Natural killer cell (primary cell): ENCODE measurements at regions not wholly inside any gene's neighbourhood (a gene's known extent, or its start where the extent isn't known, plus 50 kb on each side); places are given as distances from the start of the nearest gene placed in this dataset.

Source experiments
- ATAC-seq, 3 donors: fragments of 150-1000 bp in 2 of 3; fragments of 200-7000 bp in 1 of 3; cut with Tn5 transposase; 1 replicate in 1 of 3; 2 replicates in 2 of 3; pipeline ENCODE4 v1.10.0; 2021; ENCODE audit warnings: mild to moderate bottlenecking in 2 of 3, moderate library complexity in 2 of 3
- DNase-seq, 2 donors: peaks; one replicate each; pipeline versions ENCODE4 v3.0.0 to v3.0.0-alpha.2; 2013 to 2021; ENCODE audit warnings: mixed read lengths in 1 of 2
- H3K27ac ChIP-seq: one replicate; pipeline ENCODE4 v1.5.1; 2013; ENCODE audit warnings: mild to moderate bottlenecking, low read length
- H3K27me3 ChIP-seq: one replicate; pipeline ENCODE4 v1.6.1; 2013; ENCODE audit warnings: low read length; ENCODE audit not compliant: control insufficient read depth, insufficient read depth
- H3K36me3 ChIP-seq: one replicate; pipeline ENCODE4 v1.6.1; 2013; ENCODE audit warnings: low read length; ENCODE audit not compliant: control insufficient read depth, insufficient read depth
- H3K4me1 ChIP-seq: one replicate; pipeline ENCODE4 v1.6.1; 2013; ENCODE audit warnings: low read length; ENCODE audit not compliant: control insufficient read depth, insufficient read depth
- H3K4me3 ChIP-seq: one replicate; pipeline ENCODE4 v1.5.1; 2013; ENCODE audit warnings: low read length
- H3K9me3 ChIP-seq: one replicate; pipeline ENCODE4 v1.6.1; 2013; ENCODE audit warnings: low read length; ENCODE audit not compliant: control insufficient read depth, insufficient read depth
- H3K27ac Mint-ChIP-seq, 2 donors: one replicate each; pipeline ENCODE4 v1.8.0; 2022; ENCODE audit warnings: mild to moderate bottlenecking in 2 of 2, mixed read lengths in 2 of 2, moderate library complexity in 1 of 2
- H3K27me3 Mint-ChIP-seq, 2 donors: one replicate each; pipeline ENCODE4 v1.8.0; 2022; ENCODE audit warnings: low read depth in 2 of 2, mixed read lengths in 2 of 2
- H3K36me3 Mint-ChIP-seq: one replicate; pipeline ENCODE4 v1.8.0; 2022; ENCODE audit warnings: mixed read lengths
- H3K4me1 Mint-ChIP-seq, 2 donors: one replicate each; pipeline ENCODE4 v1.8.0; 2022; ENCODE audit warnings: mixed read lengths in 2 of 2
- H3K4me3 Mint-ChIP-seq: one replicate; pipeline ENCODE4 v1.8.0; 2022; ENCODE audit warnings: mild to moderate bottlenecking, moderate library complexity, mixed read lengths
- H3K9me3 Mint-ChIP-seq, 2 donors: one replicate each; pipeline ENCODE4 v1.8.0; 2022; ENCODE audit warnings: mixed read lengths in 2 of 2
- WGBS: methylation state at CpG from one replicate; pipeline ENCODE4 v1.1.7; 2013; ENCODE audit warnings: missing lambda C conversion rate; ENCODE audit not compliant: insufficient coverage; 5-methylcytosine and 5-hydroxymethylcytosine counted together
- intact Hi-C: fragments of 100-400 bp; cut with micrococcal nuclease; formaldehyde crosslinking; loops from one replicate; pipeline ENCODE4 v1.14.2; 2022
- TF ChIP-seq, protein P1 (sequence below): fragments of 200-600 bp; IDR thresholded peaks from one replicate; pipeline ENCODE4 v1.8.0; 2022; ENCODE audit warnings: antibody characterized with exemption

DNA sequence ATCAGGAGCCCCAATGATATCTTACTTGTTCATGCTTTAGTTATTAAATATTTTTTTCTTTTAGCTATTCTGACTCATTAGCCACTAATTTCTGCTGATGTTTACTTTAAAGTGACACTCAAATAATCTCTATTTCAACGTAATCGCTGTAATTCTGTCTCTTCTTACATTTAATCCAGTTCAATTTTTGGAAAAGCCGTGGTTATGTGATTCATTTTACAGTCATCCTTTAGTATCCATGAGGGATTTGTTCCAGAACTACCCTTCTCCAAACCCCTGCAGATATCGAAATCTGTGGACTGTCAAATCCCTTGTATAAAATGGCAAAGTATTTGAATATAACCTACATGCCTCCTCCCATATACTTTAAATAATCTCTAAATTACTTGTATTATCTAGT, 1103.4 kb downstream of the LRFN5 start:
- Histone ChIP-seq H3K27ac (no peak overlapping the region), H3K9me3 (no peaks in the 10 kb centered on the region), H3K4me1 (no peaks in the 10 kb centered on the region), H3K27me3 (no peaks in the 10 kb centered on the region), H3K4me3 (no peak overlapping the region), H3K36me3 (no peaks in the 10 kb centered on the region)
- no peaks in the 10 kb centered on the region for H3K4me1 Mint-ChIP-seq
- TF ChIP-seq, protein P1, sequence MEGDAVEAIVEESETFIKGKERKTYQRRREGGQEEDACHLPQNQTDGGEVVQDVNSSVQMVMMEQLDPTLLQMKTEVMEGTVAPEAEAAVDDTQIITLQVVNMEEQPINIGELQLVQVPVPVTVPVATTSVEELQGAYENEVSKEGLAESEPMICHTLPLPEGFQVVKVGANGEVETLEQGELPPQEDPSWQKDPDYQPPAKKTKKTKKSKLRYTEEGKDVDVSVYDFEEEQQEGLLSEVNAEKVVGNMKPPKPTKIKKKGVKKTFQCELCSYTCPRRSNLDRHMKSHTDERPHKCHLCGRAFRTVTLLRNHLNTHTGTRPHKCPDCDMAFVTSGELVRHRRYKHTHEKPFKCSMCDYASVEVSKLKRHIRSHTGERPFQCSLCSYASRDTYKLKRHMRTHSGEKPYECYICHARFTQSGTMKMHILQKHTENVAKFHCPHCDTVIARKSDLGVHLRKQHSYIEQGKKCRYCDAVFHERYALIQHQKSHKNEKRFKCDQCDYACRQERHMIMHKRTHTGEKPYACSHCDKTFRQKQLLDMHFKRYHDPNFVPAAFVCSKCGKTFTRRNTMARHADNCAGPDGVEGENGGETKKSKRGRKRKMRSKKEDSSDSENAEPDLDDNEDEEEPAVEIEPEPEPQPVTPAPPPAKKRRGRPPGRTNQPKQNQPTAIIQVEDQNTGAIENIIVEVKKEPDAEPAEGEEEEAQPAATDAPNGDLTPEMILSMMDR = no peak
- 98% methylated on average over 3 of the region's 4 CpGs for WGBS
- no peak for DNase-seq
- peaks cover 6% of the 10 kb centered on the region for H3K36me3 Mint-ChIP-seq
- H3K4me3 Mint-ChIP-seq = no peak overlapping the region
- peaks cover 12 to 19% of the 10 kb centered on the region in 2 donors for H3K9me3 Mint-ChIP-seq
- intact Hi-C loops = no loop called here
- no peak for ATAC-seq
- H3K27ac Mint-ChIP-seq = no peak overlapping the region
- H3K27me3 Mint-ChIP-seq = no peaks in the 10 kb centered on the region

DNA sequence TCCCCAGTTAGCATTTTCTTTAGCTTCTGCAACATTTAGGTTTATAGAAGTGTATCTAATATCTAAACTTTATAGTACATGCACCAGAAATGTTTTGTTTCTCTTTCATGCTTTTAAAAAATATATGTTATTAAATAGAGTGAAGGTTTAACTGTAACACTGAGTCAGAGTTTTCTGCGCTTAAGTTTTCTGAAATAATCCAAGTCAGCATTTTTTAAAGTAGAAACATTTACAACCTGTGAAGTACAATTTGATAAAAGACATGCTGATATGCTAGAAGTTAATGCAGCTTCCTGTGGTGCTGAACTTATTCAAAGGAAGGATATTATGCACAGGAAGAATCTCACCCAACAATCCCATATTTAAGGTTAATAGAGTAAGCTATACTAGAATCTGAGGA, 1096.8 kb downstream of the LRFN5 start:
- DNase-seq (no peak), ATAC-seq (no peak)
- Mint-ChIP-seq H3K27me3 (no peaks in the 10 kb centered on the region), H3K9me3 (peaks cover 10 to 25% of the 10 kb centered on the region in 2 donors), H3K27ac (no peak overlapping the region), H3K4me1 (no peaks in the 10 kb centered on the region), H3K36me3 (no peaks in the 10 kb centered on the region), H3K4me3 (no peak overlapping the region)
- Histone ChIP-seq H3K27ac (no peak overlapping the region), H3K36me3 (no peaks in the 10 kb centered on the region), H3K27me3 (no peaks in the 10 kb centered on the region), H3K9me3 (no peaks in the 10 kb centered on the region), H3K4me3 (no peak overlapping the region), H3K4me1 (no peaks in the 10 kb centered on the region)
- intact Hi-C loops = no loop called here
- TF ChIP-seq, protein P1 = no peak
- 83% methylated on average over 1 of the region's 1 CpG for WGBS

DNA sequence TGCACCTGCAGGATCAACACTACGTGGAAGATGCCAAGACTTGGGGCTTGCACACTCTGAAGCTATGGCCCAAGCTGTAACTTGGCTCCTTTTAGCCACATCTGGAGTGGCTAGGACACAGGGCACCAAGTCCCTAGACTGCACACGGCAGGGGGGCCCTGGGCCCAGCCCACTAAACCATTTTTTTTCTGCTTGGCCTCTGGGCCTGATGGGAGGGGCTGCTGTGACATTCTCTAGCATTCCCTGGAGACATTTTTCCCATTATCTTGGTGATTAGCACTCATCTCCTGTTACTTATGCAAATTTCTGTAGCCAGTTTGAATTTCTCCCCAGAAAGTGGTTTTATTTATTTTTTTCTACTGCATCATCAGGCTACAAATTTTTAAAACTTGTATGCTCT, 1080.7 kb downstream of the LRFN5 start:
- Mint-ChIP-seq H3K36me3 (peaks cover 7% of the 10 kb centered on the region), H3K4me3 (no peak overlapping the region), H3K27me3 (no peaks in the 10 kb centered on the region), H3K4me1 (no peaks in the 10 kb centered on the region), H3K9me3 (peaks cover 18 to 34% of the 10 kb centered on the region in 2 donors), H3K27ac (no peak overlapping the region)
- Histone ChIP-seq H3K27me3 (no peaks in the 10 kb centered on the region), H3K9me3 (peaks cover 2% of the 10 kb centered on the region), H3K27ac (no peak overlapping the region), H3K4me1 (no peaks in the 10 kb centered on the region), H3K4me3 (no peak overlapping the region), H3K36me3 (no peaks in the 10 kb centered on the region)
- intact Hi-C loops = no loop called here
- TF ChIP-seq, protein P1 = no peak
- 77% methylated on average over 2 of the region's 2 CpGs for WGBS
- ATAC-seq (no peak), DNase-seq (no peak)

DNA sequence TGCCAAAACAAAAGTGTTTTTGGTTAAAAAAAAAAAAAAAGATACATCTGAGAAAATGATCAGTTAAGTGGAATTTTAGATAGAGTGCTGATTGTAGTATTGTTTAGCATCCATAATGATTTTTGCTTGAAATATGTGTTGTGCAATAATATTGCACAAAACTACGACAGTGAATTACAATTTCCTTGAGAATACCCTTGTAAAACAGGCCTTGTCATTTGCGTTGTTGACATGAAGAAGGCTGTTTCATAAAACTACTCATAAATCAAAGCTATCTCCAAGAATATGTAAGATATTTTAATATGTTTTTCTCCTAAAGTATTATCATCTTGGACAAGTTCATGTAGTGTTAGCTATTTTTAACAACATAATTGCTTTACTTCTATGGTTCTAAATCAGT, 1077.0 kb downstream of the LRFN5 start:
- no peak overlapping the region for H3K27ac ChIP-seq
- 67% methylated on average over 1 of the region's 2 CpGs for WGBS
- intact Hi-C loops = no loop called here
- no peaks in the 10 kb centered on the region for H3K4me1 Mint-ChIP-seq
- peaks cover 2% of the 10 kb centered on the region for H3K9me3 ChIP-seq
- no peaks in the 10 kb centered on the region for H3K27me3 ChIP-seq
- no peaks in the 10 kb centered on the region for H3K27me3 Mint-ChIP-seq
- no peak overlapping the region for H3K4me3 Mint-ChIP-seq
- ATAC-seq (no peak), DNase-seq (no peak)
- H3K36me3 ChIP-seq = no peaks in the 10 kb centered on the region
- no peaks in the 10 kb centered on the region for H3K4me1 ChIP-seq
- TF ChIP-seq, protein P1 = no peak
- H3K27ac Mint-ChIP-seq = no peak overlapping the region
- no peak overlapping the region for H3K4me3 ChIP-seq
- H3K9me3 Mint-ChIP-seq = peaks cover 12 to 23% of the 10 kb centered on the region in 2 donors
- H3K36me3 Mint-ChIP-seq = peaks cover 7% of the 10 kb centered on the region
